SK-N-SH (cell line): ENCODE measurements at regions not wholly inside any gene's neighbourhood (a gene's known extent, or its start where the extent isn't known, plus 50 kb on each side); places are given as distances from the start of the nearest gene placed in this dataset.

Source experiments
- CTCF ChIA-PET: fragments of 300-600, 350-600 bp; formaldehyde crosslinking; extraction: SDS; loops from one replicate; lab custom pipeline; 2021; lab: Yijun Ruan, JAX
- POLR2A ChIA-PET: fragments of 350-600 bp; sonication (Branson Sonifier 250); formaldehyde crosslinking; extraction: SDS; loops from one replicate; lab custom pipeline; 2020; ENCODE audit warnings: antibody characterized with exemption, inconsistent platforms; lab: Yijun Ruan, JAX
- DNase-seq: peaks from one replicate; pipeline ENCODE4 v3.0.0; 2012
- H2AFZ ChIP-seq: fragments of 200-600 bp; sonication (generic); 2 replicates; pipeline ENCODE4 v1.8.1; 2016; ENCODE audit warnings: antibody characterized with exemption, mild to moderate bottlenecking, low read depth
- H3F3A ChIP-seq: fragments of 200-600 bp; sonication (generic); replicated peaks from 2 replicates; pipeline ENCODE3; 2016; ENCODE audit warnings: antibody characterized with exemption, mild to moderate bottlenecking; ENCODE audit not compliant: insufficient read depth
- H3K27ac ChIP-seq, 2 experiments: fragments of 200-500 bp in 1 of 2; fragments of 200-600 bp in 1 of 2; sonication (Bioruptor generic) in 1 of 2; sonication (generic), shearing (Covaris generic) in 1 of 2; 2 replicates each; pipeline versions ENCODE4 v1.5.1 to v1.6.1; 2014 to 2016; ENCODE audit warnings: low read depth in 2 of 2, inconsistent platforms in 1 of 2, low read length in 1 of 2, mild to moderate bottlenecking in 1 of 2, mixed read lengths in 1 of 2
- H3K27me3 ChIP-seq: fragments of 200-600 bp; sonication (generic), shearing (Covaris generic); 2 replicates; pipeline ENCODE4 v1.6.1; 2016; ENCODE audit warnings: mixed run types; ENCODE audit not compliant: insufficient read depth
- H3K36me3 ChIP-seq, 2 experiments: fragments of 200-500 bp in 1 of 2; fragments of 200-600 bp in 1 of 2; sonication (Bioruptor generic) in 1 of 2; sonication (generic) in 1 of 2; replicated peaks in 1 of 2; 2 replicates each; pipeline versions ENCODE3 to v1.5.1; 2014 to 2016; ENCODE audit warnings: low read length in 1 of 2, mild to moderate bottlenecking in 1 of 2; ENCODE audit not compliant: insufficient read depth in 2 of 2, control insufficient read depth in 1 of 2
- H3K4me1 ChIP-seq, 2 experiments: fragments of 200-500 bp in 1 of 2; fragments of 200-600 bp in 1 of 2; sonication (Bioruptor generic) in 1 of 2; sonication (generic), shearing (Covaris generic) in 1 of 2; 2 replicates each; pipeline versions ENCODE4 v1.5.1 to v1.6.1; 2014 to 2016; ENCODE audit warnings: low read depth in 1 of 2, low read length in 1 of 2, mixed run types in 1 of 2; ENCODE audit not compliant: insufficient read depth in 2 of 2, control insufficient read depth in 1 of 2
- H3K4me2 ChIP-seq: fragments of 200-600 bp; sonication (generic), shearing (Covaris generic); 2 replicates; pipeline ENCODE4 v1.6.1; 2017; ENCODE audit warnings: mixed run types
- H3K4me3 ChIP-seq, 2 experiments: fragments of 200-500 bp in 1 of 2; fragments of 200-600 bp in 1 of 2; sonication (Bioruptor generic) in 1 of 2; sonication (generic), shearing (Covaris generic) in 1 of 2; 2 replicates each; pipeline versions ENCODE4 v1.5.1 to v1.8.1; 2014 to 2016; ENCODE audit warnings: low read depth in 2 of 2, inconsistent platforms in 1 of 2, low read length in 1 of 2, mild to moderate bottlenecking in 1 of 2, mixed read lengths in 1 of 2, moderate library complexity in 1 of 2
- H3K79me2 ChIP-seq: fragments of 200-600 bp; sonication (generic); 2 replicates; pipeline ENCODE4 v1.8.1; 2017; ENCODE audit warnings: mild to moderate bottlenecking; ENCODE audit not compliant: insufficient read depth
- H3K9ac ChIP-seq: fragments of 200-600 bp; sonication (generic); 2 replicates; pipeline ENCODE4 v1.6.1; 2017; ENCODE audit warnings: mixed run types
- H3K9me2 ChIP-seq: fragments of 200-600 bp; sonication (generic); 2 replicates; pipeline ENCODE4 v1.6.1; 2017; ENCODE audit warnings: mixed run types
- H3K9me3 ChIP-seq: fragments of 200-600 bp; sonication (generic); 2 replicates; pipeline ENCODE4 v1.6.1; 2017; ENCODE audit warnings: mixed run types, mild to moderate bottlenecking, moderate library complexity
- H4K20me1 ChIP-seq: fragments of 200-600 bp; sonication (generic); 2 replicates; pipeline ENCODE4 v1.6.1; 2017; ENCODE audit warnings: mild to moderate bottlenecking, mixed run types; ENCODE audit not compliant: insufficient read depth
- CHD2 ChIP-seq: fragments of 150-350 bp; IDR thresholded peaks from 2 replicates; pipeline ENCODE4 v1.6.1; 2018; ENCODE audit warnings: low read length; ENCODE audit not compliant: partially characterized antibody
- EZH2phosphoT487 ChIP-seq: fragments of 200-600 bp; sonication (generic); IDR thresholded peaks from 2 replicates; pipeline ENCODE4 v1.6.1; 2017; ENCODE audit warnings: low read depth, mixed run types, mild to moderate bottlenecking, antibody characterized with exemption, moderate library complexity, borderline replicate concordance
- FOSL2 ChIP-seq: IDR thresholded peaks from 2 replicates; pipeline ENCODE4 v1.4.0; 2012; ENCODE audit warnings: low read depth, mild to moderate bottlenecking, moderate library complexity, borderline replicate concordance
- FOXJ3 ChIP-seq: sonication (generic); formaldehyde crosslinking; IDR thresholded peaks from 2 replicates; pipeline ENCODE4 v1.5.1; 2020; ENCODE audit warnings: mild to moderate bottlenecking, missing genetic modification reagents
- GABPA ChIP-seq: IDR thresholded peaks from 2 replicates; pipeline ENCODE4 v1.4.0; 2012; ENCODE audit warnings: low read depth, mild to moderate bottlenecking
- GATA2 ChIP-seq: sonication (generic); formaldehyde crosslinking; IDR thresholded peaks from 2 replicates; pipeline ENCODE4 v1.5.0; 2020; ENCODE audit warnings: mild to moderate bottlenecking, missing genetic modification reagents
- JUND ChIP-seq: IDR thresholded peaks from 2 replicates; pipeline ENCODE4 v1.4.0; 2012
- MEF2A ChIP-seq: IDR thresholded peaks from 2 replicates; pipeline ENCODE4 v1.4.0; 2012; ENCODE audit warnings: low read depth, borderline replicate concordance
- MXI1 ChIP-seq: IDR thresholded peaks from 2 replicates; pipeline ENCODE4 v1.6.1; 2012; ENCODE audit warnings: mild to moderate bottlenecking, low read depth, low read length, improper control_type of control experiment
- NFIC ChIP-seq: IDR thresholded peaks from 2 replicates; pipeline ENCODE4 v1.4.0; 2012; ENCODE audit warnings: borderline replicate concordance
- NRF1 ChIP-seq: IDR thresholded peaks from 2 replicates; pipeline ENCODE4 v1.6.1; 2012; ENCODE audit warnings: low read depth, mild to moderate bottlenecking, low read length
- RAD21 ChIP-seq: IDR thresholded peaks from 2 replicates; pipeline ENCODE4 v1.6.1; 2012; ENCODE audit warnings: mild to moderate bottlenecking, low read length
- RCOR1 ChIP-seq: fragments of 150-350 bp; IDR thresholded peaks from 2 replicates; pipeline ENCODE4 v1.6.1; 2017; ENCODE audit warnings: antibody characterized with exemption, low read length
- RXRA ChIP-seq: IDR thresholded peaks from 2 replicates; pipeline ENCODE4 v1.4.0; 2012; ENCODE audit warnings: low read depth, mild to moderate bottlenecking, borderline replicate concordance
- SIN3A ChIP-seq: IDR thresholded peaks from 2 replicates; pipeline ENCODE4 v1.6.1; 2012; ENCODE audit warnings: low read depth, mild to moderate bottlenecking, low read length, moderate library complexity, borderline replicate concordance
- TEAD4 ChIP-seq: IDR thresholded peaks from 2 replicates; pipeline ENCODE4 v1.4.0; 2012; ENCODE audit warnings: mild to moderate bottlenecking, borderline replicate concordance; ENCODE audit not compliant: insufficient read depth
- WGBS: methylation state at CpG from one replicate; pipeline ENCODE4 v1.1.6; 2017; ENCODE audit warnings: low lambda C conversion rate; 5-methylcytosine and 5-hydroxymethylcytosine counted together
- TF ChIP-seq, protein P1 (sequence below): fragments of 150-350 bp; IDR thresholded peaks from 2 replicates; pipeline ENCODE4 v1.6.1; 2016; ENCODE audit warnings: mild to moderate bottlenecking, low read depth, low read length
- TF ChIP-seq, protein P2 (sequence below): fragments of 150-350 bp; IDR thresholded peaks from 2 replicates; pipeline ENCODE4 v1.6.1; 2017; ENCODE audit warnings: antibody characterized with exemption, low read length, low read depth, borderline replicate concordance
- TF ChIP-seq, protein P3 (sequence below): IDR thresholded peaks from 2 replicates; pipeline ENCODE4 v1.4.0; 2012; ENCODE audit warnings: low read depth, borderline replicate concordance
- TF ChIP-seq, protein P4 (sequence below): IDR thresholded peaks from 2 replicates; pipeline ENCODE4 v1.4.0; 2012; ENCODE audit warnings: low read depth

DNA sequence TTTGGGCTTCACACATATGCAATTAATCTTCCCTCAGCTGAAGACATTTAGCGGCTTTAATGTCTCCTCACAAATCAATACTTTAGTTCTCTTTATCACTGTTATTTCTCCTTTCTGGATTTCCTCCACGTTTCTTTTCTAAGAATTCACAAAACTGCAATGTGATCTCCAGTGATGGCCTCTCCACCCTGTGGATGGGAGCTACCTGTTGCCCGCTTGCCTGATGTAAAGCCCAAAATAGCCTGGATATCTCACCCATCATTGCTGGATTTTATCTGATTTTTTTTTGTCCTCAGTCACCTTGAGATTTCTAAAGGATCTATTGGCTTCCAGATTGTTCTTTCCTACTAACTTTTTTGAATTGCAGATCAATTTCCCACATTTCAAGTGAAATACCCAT is 129.3 kb upstream of the FAM241A start:
- 18% methylated on average over 3 of the region's 3 CpGs for WGBS
- ChIA-PET POLR2A (no interaction called here), CTCF (no interaction called here)

More for the DNA sequence above, 129.3 kb upstream of the FAM241A start:
- TF ChIP-seq RXRA (no peak), NRF1 (no peak), RCOR1 (no peak), GABPA (no peak), TEAD4 (no peak), MEF2A (no peak), FOXJ3 (CRISPR knock-in tag) (no peak), RAD21 (no peak), FOSL2 (no peak), EZH2phosphoT487 (no peak), SIN3A (no peak), MXI1 (no peak), CHD2 (no peak), NFIC (no peak), JUND (no peak), GATA2 (no peak)
- TF ChIP-seq, protein P1, sequence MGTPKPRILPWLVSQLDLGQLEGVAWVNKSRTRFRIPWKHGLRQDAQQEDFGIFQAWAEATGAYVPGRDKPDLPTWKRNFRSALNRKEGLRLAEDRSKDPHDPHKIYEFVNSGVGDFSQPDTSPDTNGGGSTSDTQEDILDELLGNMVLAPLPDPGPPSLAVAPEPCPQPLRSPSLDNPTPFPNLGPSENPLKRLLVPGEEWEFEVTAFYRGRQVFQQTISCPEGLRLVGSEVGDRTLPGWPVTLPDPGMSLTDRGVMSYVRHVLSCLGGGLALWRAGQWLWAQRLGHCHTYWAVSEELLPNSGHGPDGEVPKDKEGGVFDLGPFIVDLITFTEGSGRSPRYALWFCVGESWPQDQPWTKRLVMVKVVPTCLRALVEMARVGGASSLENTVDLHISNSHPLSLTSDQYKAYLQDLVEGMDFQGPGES: no peak
- TF ChIP-seq, protein P2, sequence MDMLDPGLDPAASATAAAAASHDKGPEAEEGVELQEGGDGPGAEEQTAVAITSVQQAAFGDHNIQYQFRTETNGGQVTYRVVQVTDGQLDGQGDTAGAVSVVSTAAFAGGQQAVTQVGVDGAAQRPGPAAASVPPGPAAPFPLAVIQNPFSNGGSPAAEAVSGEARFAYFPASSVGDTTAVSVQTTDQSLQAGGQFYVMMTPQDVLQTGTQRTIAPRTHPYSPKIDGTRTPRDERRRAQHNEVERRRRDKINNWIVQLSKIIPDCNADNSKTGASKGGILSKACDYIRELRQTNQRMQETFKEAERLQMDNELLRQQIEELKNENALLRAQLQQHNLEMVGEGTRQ: no peak
- TF ChIP-seq, protein P3, sequence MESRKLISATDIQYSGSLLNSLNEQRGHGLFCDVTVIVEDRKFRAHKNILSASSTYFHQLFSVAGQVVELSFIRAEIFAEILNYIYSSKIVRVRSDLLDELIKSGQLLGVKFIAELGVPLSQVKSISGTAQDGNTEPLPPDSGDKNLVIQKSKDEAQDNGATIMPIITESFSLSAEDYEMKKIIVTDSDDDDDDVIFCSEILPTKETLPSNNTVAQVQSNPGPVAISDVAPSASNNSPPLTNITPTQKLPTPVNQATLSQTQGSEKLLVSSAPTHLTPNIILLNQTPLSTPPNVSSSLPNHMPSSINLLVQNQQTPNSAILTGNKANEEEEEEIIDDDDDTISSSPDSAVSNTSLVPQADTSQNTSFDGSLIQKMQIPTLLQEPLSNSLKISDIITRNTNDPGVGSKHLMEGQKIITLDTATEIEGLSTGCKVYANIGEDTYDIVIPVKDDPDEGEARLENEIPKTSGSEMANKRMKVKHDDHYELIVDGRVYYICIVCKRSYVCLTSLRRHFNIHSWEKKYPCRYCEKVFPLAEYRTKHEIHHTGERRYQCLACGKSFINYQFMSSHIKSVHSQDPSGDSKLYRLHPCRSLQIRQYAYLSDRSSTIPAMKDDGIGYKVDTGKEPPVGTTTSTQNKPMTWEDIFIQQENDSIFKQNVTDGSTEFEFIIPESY: no peak
- TF ChIP-seq, protein P4, sequence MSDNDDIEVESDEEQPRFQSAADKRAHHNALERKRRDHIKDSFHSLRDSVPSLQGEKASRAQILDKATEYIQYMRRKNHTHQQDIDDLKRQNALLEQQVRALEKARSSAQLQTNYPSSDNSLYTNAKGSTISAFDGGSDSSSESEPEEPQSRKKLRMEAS: no peak
- Histone ChIP-seq H3K36me3 (no peaks in the 10 kb centered on the region), H3K27ac (no peak overlapping the region), H3K4me1 (no peaks in the 10 kb centered on the region), H3K9ac (no peak overlapping the region), H3K4me2 (no peak overlapping the region), H3K9me2 (no peaks in the 10 kb centered on the region), H3K79me2 (no peaks in the 10 kb centered on the region), H2AFZ (no peak overlapping the region), H4K20me1 (no peaks in the 10 kb centered on the region), H3K9me3 (no peaks in the 10 kb centered on the region), H3K4me3 (no peak overlapping the region), H3F3A (no peaks in the 10 kb centered on the region), H3K27me3 (peaks cover 14% of the 10 kb centered on the region)
- DNase-seq: no peak
